ENCODE measurements at regions not wholly inside any gene's neighbourhood (a gene's known extent, or its start where the extent isn't known, plus 50 kb on each side); places are given as distances from the start of the nearest gene placed in this dataset.

- TF ChIP-seq ZHX1 (CRISPR knock-in tag; IDR thresholded peaks at IDR 0.05; ENCODE audit: low read depth) = no peak
- no peak for TF ChIP-seq THAP9 (CRISPR knock-in tag; IDR thresholded peaks at IDR 0.05; ENCODE audit: borderline replicate concordance)
- no peak for TF ChIP-seq GRHL1 (CRISPR knock-in tag; conservative IDR thresholded peaks at IDR 0.05)
- TF ChIP-seq ZSCAN25 (CRISPR knock-in tag; IDR thresholded peaks at IDR 0.05) = no peak
- TF ChIP-seq NFIB (CRISPR knock-in tag; IDR thresholded peaks at IDR 0.05; ENCODE audit: borderline replicate concordance) = no peak
- TF ChIP-seq ZNF564 (CRISPR knock-in tag; IDR thresholded peaks at IDR 0.05) = no peak
These were observed 653.5 kb downstream of the FAM181B start (continued) for GRCh38 chr11:82080160-82080559.
